Mesodermal cell (in vitro differentiated cells): ENCODE measurements at regions not wholly inside any gene's neighbourhood (a gene's known extent, or its start where the extent isn't known, plus 50 kb on each side); places are given as distances from the start of the nearest gene placed in this dataset.

Experiments used
- H3K27ac ChIP-seq: 2 replicates; pipeline ENCODE4 v1.7.0; 2013; ENCODE audit warnings: mild to moderate bottlenecking, low read depth, low read length, moderate library complexity; ENCODE audit not compliant: severe bottlenecking
- H3K36me3 ChIP-seq: 2 replicates; pipeline ENCODE4 v1.7.1; 2013; ENCODE audit warnings: mild to moderate bottlenecking, low read length, moderate library complexity; ENCODE audit not compliant: control insufficient read depth, insufficient read depth
- H3K4me1 ChIP-seq: one replicate; pipeline ENCODE4 v1.7.1; 2013; ENCODE audit warnings: mild to moderate bottlenecking, low read length; ENCODE audit not compliant: insufficient read depth, control insufficient read depth, poor library complexity, severe bottlenecking
- H3K4me3 ChIP-seq: 2 replicates; pipeline ENCODE4 v1.7.0; 2013; ENCODE audit warnings: low read length, control low read depth, mild to moderate bottlenecking; ENCODE audit not compliant: insufficient read depth, poor library complexity, severe bottlenecking; ENCODE audit errors: extremely low read depth
- H3K9me3 ChIP-seq: 2 replicates; pipeline ENCODE4 v1.7.1; 2013; ENCODE audit warnings: mild to moderate bottlenecking, low read length, moderate library complexity; ENCODE audit not compliant: control insufficient read depth
- WGBS, 2 experiments: methylation state at CpG; one replicate each; pipeline ENCODE4 v1.1.5; 2013; ENCODE audit warnings: missing lambda C conversion rate in 2 of 2; ENCODE audit not compliant: insufficient coverage in 2 of 2; 5-methylcytosine and 5-hydroxymethylcytosine counted together

GRCh38 chr3:184477940-184478339 is 83.6 kb upstream of the EPHB3 start:
- no peaks in the 10 kb centered on the region for H3K4me1 ChIP-seq
- no CpG with 5 or more reads among the region's 1 CpG for WGBS, 2 experiments
- H3K27ac ChIP-seq: no peak overlapping the region
- H3K36me3 ChIP-seq: no peaks in the 10 kb centered on the region
- no peak overlapping the region for H3K4me3 ChIP-seq
- H3K9me3 ChIP-seq: no peaks in the 10 kb centered on the region

GRCh38 chr3:184479426-184480126 is 82.0 kb upstream of the EPHB3 start:
- WGBS, 2 experiments: 61 to 83% methylated on average over 3 to 4 of the region's 8 CpGs
- Histone ChIP-seq H3K36me3 (no peaks in the 10 kb centered on the region), H3K27ac (no peak overlapping the region), H3K4me1 (no peaks in the 10 kb centered on the region), H3K4me3 (no peak overlapping the region), H3K9me3 (no peaks in the 10 kb centered on the region)

- H3K36me3 ChIP-seq: no peaks in the 10 kb centered on the region
- H3K27ac ChIP-seq: no peak overlapping the region
- H3K9me3 ChIP-seq: no peaks in the 10 kb centered on the region
- H3K4me3 ChIP-seq: no peak overlapping the region
- no peaks in the 10 kb centered on the region for H3K4me1 ChIP-seq
- WGBS, 2 experiments: 67 to 94% methylated on average over 1 to 2 of the region's 2 CpGs
These were observed 80.8 kb upstream of the EPHB3 start for GRCh38 chr3:184480831-184481230.

- no peaks in the 10 kb centered on the region for H3K9me3 ChIP-seq
- WGBS, 2 experiments: 80 to 82% methylated on average over 7 of the region's 7 CpGs
- H3K4me3 ChIP-seq: no peak overlapping the region
These were observed 79.5 kb upstream of the EPHB3 start for GRCh38 chr3:184481984-184482671.

GRCh38 chr3:184485241-184485640 is 76.3 kb upstream of the EPHB3 start:
- 17 to 83% methylated on average over 1 of the region's 2 CpGs for WGBS, 2 experiments
- Histone ChIP-seq H3K27ac (no peak overlapping the region), H3K9me3 (no peaks in the 10 kb centered on the region), H3K4me1 (no peaks in the 10 kb centered on the region), H3K36me3 (no peaks in the 10 kb centered on the region), H3K4me3 (no peak overlapping the region)

More at GRCh38 chr3:184481984-184482671, 79.5 kb upstream of the EPHB3 start:
- Histone ChIP-seq H3K36me3 (no peaks in the 10 kb centered on the region), H3K4me1 (no peaks in the 10 kb centered on the region), H3K27ac (no peak overlapping the region)

- Histone ChIP-seq H3K36me3 (no peaks in the 10 kb centered on the region), H3K9me3 (no peaks in the 10 kb centered on the region), H3K4me1 (no peaks in the 10 kb centered on the region), H3K4me3 (no peak overlapping the region), H3K27ac (no peak overlapping the region)
- 93 to 100% methylated on average over 2 to 3 of the region's 3 CpGs for WGBS, 2 experiments
These were observed 75.7 kb upstream of the EPHB3 start for GRCh38 chr3:184485906-184486305.

- Histone ChIP-seq H3K4me3 (no peak overlapping the region), H3K9me3 (no peaks in the 10 kb centered on the region), H3K4me1 (no peaks in the 10 kb centered on the region), H3K27ac (no peak overlapping the region), H3K36me3 (no peaks in the 10 kb centered on the region)
These were observed 75.0 kb upstream of the EPHB3 start for GRCh38 chr3:184486614-184487013.

GRCh38 chr3:184488577-184488976 is 73.0 kb upstream of the EPHB3 start:
- H3K27ac ChIP-seq: no peak overlapping the region

GRCh38 chr3:184489268-184489841 is 72.2 kb upstream of the EPHB3 start:
- 88 to 100% methylated on average over 2 to 3 of the region's 3 CpGs for whole genome bisulfite sequencing, 2 experiments
- Histone ChIP-seq H3K27ac (no peak overlapping the region), H3K4me3 (no peak overlapping the region), H3K36me3 (no peaks in the 10 kb centered on the region), H3K4me1 (no peaks in the 10 kb centered on the region), H3K9me3 (no peaks in the 10 kb centered on the region)

More at GRCh38 chr3:184488577-184488976, 73.0 kb upstream of the EPHB3 start:
- 90 to 95% methylated on average over 4 to 5 of the region's 6 CpGs for WGBS, 2 experiments
- Histone ChIP-seq H3K4me3 (no peak overlapping the region), H3K9me3 (no peaks in the 10 kb centered on the region), H3K36me3 (no peaks in the 10 kb centered on the region), H3K4me1 (no peaks in the 10 kb centered on the region)

GRCh38 chr3:184491011-184491576 is 70.5 kb upstream of the EPHB3 start:
- 95 to 96% methylated on average over 30 to 31 of the region's 31 CpGs for WGBS, 2 experiments
- no peak overlapping the region for H3K27ac ChIP-seq
- H3K4me3 ChIP-seq: no peak overlapping the region
- H3K36me3 ChIP-seq: no peaks in the 10 kb centered on the region
- no peaks in the 10 kb centered on the region for H3K9me3 ChIP-seq
- no peaks in the 10 kb centered on the region for H3K4me1 ChIP-seq
